ENCODE measurements at regions not wholly inside any gene's neighbourhood (a gene's known extent, or its start where the extent isn't known, plus 50 kb on each side); places are given as distances from the start of the nearest gene placed in this dataset.

DNA sequence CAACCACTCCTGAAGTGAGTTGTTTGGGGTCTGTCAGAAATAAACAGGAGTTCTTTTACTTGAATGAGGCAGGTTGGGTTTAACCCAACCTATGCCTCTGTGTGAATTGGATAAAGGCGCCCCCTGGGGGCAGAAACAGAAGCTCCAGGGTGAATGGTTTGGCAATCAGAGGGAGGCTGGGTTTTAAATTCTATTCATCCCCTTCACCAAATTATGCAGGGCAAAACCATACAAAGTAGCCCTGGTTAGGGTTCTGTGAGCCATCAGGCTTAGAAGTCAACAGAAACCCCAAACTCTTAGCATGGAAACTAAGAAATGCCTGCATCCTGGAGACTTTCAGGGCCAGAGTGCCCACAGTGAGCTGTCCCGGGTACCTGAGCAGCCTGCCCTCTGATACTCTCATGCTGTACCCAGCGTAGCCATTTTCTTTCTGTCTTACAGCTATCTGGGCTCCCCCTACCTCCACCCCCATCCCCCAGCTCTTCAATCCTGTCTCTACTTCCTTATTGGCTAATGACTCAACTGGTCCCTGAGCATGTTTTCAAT, 241.5 kb downstream of the ICOS start:
- H3K27ac ChIP-seq (ENCODE audit: low read length): no peak overlapping the region
- H3K9me3 ChIP-seq (ENCODE audit: control insufficient read depth, insufficient read depth, low read length): no peaks in the 10 kb centered on the region
- H3K4me3 ChIP-seq (ENCODE audit: low read length): no peak overlapping the region
- Mint-ChIP-seq H3K36me3 (no peaks in the 10 kb centered on the region), H3K9me3 (no peaks in the 10 kb centered on the region), H3K27me3 (ENCODE audit: low read depth in 2 of 2) (peaks cover 8 to 51% of the 10 kb centered on the region in 2 donors), H3K4me3 (no peak overlapping the region), H3K27ac (no peak overlapping the region), H3K4me1 (no peaks in the 10 kb centered on the region)
- H3K4me1 ChIP-seq (ENCODE audit: control insufficient read depth, insufficient read depth, low read length): no peaks in the 10 kb centered on the region
- DNase-seq (peak; percentile 41 to 77), ATAC-seq (peak; percentile 49 to 73 (median 55))
- no peaks in the 10 kb centered on the region for H3K36me3 ChIP-seq (ENCODE audit: control insufficient read depth, insufficient read depth, low read length)
- WGBS (ENCODE audit: insufficient coverage): 77% methylated on average over 2 of the region's 3 CpGs
- intact Hi-C loops (cut with micrococcal nuclease): loop anchor here (1.0 kb wide), 2 partner anchors 33 to 70 kb away; no protein-coding TSS in a partner anchor
- peak; percentile 75 for TF ChIP-seq CTCF (IDR thresholded peaks at IDR 0.05)
- H3K27me3 ChIP-seq (ENCODE audit: control insufficient read depth, insufficient read depth, low read length): no peaks in the 10 kb centered on the region

DNA sequence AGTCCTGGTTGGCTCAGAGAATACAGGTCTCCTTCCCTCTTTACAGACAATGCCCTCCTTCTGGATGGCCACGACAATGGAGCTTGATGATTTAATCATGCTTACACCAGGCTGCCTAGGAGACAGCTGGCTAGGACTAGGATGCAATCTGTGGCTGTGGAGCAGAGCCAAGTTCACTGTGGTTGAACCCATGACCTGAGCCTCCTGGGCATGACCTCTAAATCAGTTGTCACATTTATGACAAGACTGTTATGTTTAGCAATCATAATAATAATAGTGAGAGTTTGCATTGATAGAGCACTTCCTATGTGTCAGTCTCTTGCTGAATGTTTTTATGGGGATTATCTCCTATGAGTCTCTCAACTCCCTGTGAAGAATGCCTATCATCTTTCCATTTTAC, 244.1 kb downstream of the ICOS start:
- ATAC-seq (no peak), DNase-seq (no peak)
- Histone ChIP-seq H3K36me3 (ENCODE audit: control insufficient read depth, insufficient read depth, low read length) (no peaks in the 10 kb centered on the region), H3K4me1 (ENCODE audit: control insufficient read depth, insufficient read depth, low read length) (no peaks in the 10 kb centered on the region), H3K9me3 (ENCODE audit: control insufficient read depth, insufficient read depth, low read length) (no peaks in the 10 kb centered on the region), H3K4me3 (ENCODE audit: low read length) (no peak overlapping the region), H3K27ac (ENCODE audit: low read length) (no peak overlapping the region), H3K27me3 (ENCODE audit: control insufficient read depth, insufficient read depth, low read length) (no peaks in the 10 kb centered on the region)
- H3K27ac Mint-ChIP-seq: no peak overlapping the region
- intact Hi-C loops (cut with micrococcal nuclease): no loop called here
- no peak overlapping the region for H3K4me3 Mint-ChIP-seq
- no peaks in the 10 kb centered on the region for H3K9me3 Mint-ChIP-seq
- peaks cover 15 to 51% of the 10 kb centered on the region in 2 donors for H3K27me3 Mint-ChIP-seq (ENCODE audit: low read depth in 2 of 2)
- no peak for TF ChIP-seq CTCF (IDR thresholded peaks at IDR 0.05)
- 71% methylated on average over 1 of the region's 1 CpG for WGBS (ENCODE audit: insufficient coverage)
- H3K4me1 Mint-ChIP-seq: no peaks in the 10 kb centered on the region
- no peaks in the 10 kb centered on the region for H3K36me3 Mint-ChIP-seq

DNA sequence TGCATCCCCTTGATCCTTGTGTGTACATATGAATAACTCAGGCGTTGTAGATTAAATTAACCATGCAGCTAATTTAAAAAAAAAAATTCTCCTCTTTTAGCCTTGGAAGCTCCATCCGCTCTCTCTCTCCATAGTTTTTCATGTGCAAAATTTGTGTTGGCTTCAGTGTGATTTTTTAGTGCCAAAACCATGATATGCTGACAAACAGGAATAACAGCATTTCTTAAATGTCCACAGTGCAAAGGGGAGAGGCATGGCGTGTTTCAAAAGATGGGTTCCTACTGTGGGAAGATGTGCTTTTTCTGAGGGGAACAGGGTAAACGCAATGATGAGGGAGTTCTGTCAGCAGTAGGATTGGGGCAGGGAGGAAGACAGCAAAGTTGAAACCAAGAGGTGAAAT, 247.0 kb downstream of the ICOS start:
- Histone ChIP-seq H3K27me3 (ENCODE audit: control insufficient read depth, insufficient read depth, low read length) (no peaks in the 10 kb centered on the region), H3K27ac (ENCODE audit: low read length) (no peak overlapping the region), H3K36me3 (ENCODE audit: control insufficient read depth, insufficient read depth, low read length) (no peaks in the 10 kb centered on the region), H3K4me3 (ENCODE audit: low read length) (no peak overlapping the region), H3K4me1 (ENCODE audit: control insufficient read depth, insufficient read depth, low read length) (no peaks in the 10 kb centered on the region), H3K9me3 (ENCODE audit: control insufficient read depth, insufficient read depth, low read length) (no peaks in the 10 kb centered on the region)
- no peak overlapping the region for H3K4me3 Mint-ChIP-seq
- H3K4me1 Mint-ChIP-seq: peaks cover 0 to 7% of the 10 kb centered on the region in 2 donors
- H3K27ac Mint-ChIP-seq: no peak overlapping the region
- TF ChIP-seq CTCF (IDR thresholded peaks at IDR 0.05): no peak
- peaks cover 12 to 37% of the 10 kb centered on the region in 2 donors for H3K27me3 Mint-ChIP-seq (ENCODE audit: low read depth in 2 of 2)
- intact Hi-C loops (cut with micrococcal nuclease): no loop called here
- DNase-seq (no peak), ATAC-seq (no peak)
- H3K36me3 Mint-ChIP-seq: no peaks in the 10 kb centered on the region
- WGBS (ENCODE audit: insufficient coverage): 97% methylated on average over 4 of the region's 4 CpGs
- no peaks in the 10 kb centered on the region for H3K9me3 Mint-ChIP-seq

- no peak overlapping the region for H3K4me3 ChIP-seq (ENCODE audit: low read length)
- 52% methylated on average over 2 of the region's 4 CpGs for WGBS (ENCODE audit: insufficient coverage)
- H3K27ac Mint-ChIP-seq: no peak overlapping the region
- TF ChIP-seq CTCF (IDR thresholded peaks at IDR 0.05): no peak
- H3K9me3 ChIP-seq (ENCODE audit: control insufficient read depth, insufficient read depth, low read length): no peaks in the 10 kb centered on the region
- DNase-seq: no peak
- H3K9me3 Mint-ChIP-seq: no peaks in the 10 kb centered on the region
- intact Hi-C loops (cut with micrococcal nuclease): no loop called here
- H3K4me3 Mint-ChIP-seq: no peak overlapping the region
- H3K4me1 ChIP-seq (ENCODE audit: control insufficient read depth, insufficient read depth, low read length): no peaks in the 10 kb centered on the region
- H3K27me3 Mint-ChIP-seq (ENCODE audit: low read depth in 2 of 2): peaks cover 11 to 37% of the 10 kb centered on the region in 2 donors
- no peak overlapping the region for H3K27ac ChIP-seq (ENCODE audit: low read length)
- H3K4me1 Mint-ChIP-seq: peaks cover 0 to 7% of the 10 kb centered on the region in 2 donors
- H3K36me3 ChIP-seq (ENCODE audit: control insufficient read depth, insufficient read depth, low read length): no peaks in the 10 kb centered on the region
- H3K27me3 ChIP-seq (ENCODE audit: control insufficient read depth, insufficient read depth, low read length): no peaks in the 10 kb centered on the region
- no peak for ATAC-seq
- no peaks in the 10 kb centered on the region for H3K36me3 Mint-ChIP-seq
Observed at GRCh38 chr2:204184226-204184625, 247.7 kb downstream of the ICOS start.
